ENCODE measurements at regions not wholly inside any gene's neighbourhood (a gene's known extent, or its start where the extent isn't known, plus 50 kb on each side); places are given as distances from the start of the nearest gene placed in this dataset.
A peak's percentile ranks its signal among the peaks of the same experiment; 100 is the strongest.
"Not testable (repeated sequence)": the region's sequence is repeated elsewhere in the genome, so short reads cannot be mapped to it uniquely, and the experiment has no call there.

DNA sequence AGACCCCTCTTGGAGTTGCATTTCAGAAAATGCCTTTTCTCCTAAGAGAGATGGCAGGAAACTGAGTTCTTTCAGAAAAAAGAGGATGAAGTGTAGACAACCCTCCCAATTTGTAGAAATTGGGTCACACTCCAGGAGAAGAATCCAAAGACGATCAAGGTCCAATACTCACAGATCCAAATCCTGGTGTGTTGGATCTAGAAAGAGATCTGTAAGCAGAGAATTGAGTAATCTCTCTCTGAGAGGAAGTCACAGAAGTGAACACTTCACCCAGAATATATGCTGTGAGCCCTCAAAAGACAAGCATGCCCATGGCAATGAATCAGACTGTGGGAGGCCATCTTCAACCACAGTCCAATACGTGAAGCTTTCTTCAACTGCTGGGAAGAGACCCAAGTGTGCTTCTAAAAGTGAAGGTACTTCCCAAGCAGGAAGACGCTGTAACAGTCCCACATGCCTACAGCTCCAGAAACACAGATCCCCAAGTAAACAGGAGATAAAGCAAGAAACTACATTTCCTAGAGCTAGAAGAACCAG is 182.7 kb downstream of the SMC2 start:
- DNase-seq: peak; percentile 41

DNA sequence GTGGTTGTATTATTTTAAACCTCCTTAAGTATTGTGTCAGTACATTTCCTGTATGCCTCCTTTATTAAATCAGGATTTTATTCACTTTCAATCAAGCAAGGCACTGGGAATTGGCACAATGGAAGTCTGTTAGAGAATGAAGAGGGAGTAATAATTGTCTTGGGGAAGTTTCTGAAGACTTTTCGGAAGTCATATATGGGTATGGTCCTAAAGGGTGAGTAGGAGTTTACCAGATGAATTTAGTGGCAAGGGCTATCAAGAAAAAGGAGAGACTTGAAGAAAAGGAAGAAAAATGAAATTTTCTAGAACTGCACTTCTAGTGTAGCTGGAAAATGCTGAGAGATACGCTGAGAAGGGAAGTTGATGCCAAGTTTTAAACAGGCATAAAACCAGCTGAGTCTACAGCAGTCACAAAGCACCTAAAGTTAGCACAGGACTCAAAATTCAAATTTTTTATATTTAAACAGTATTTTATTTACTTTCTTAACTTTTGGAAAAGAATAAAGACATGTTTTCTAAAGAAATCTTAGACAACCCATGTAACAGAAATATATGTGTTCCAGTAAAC is 184.9 kb downstream of the SMC2 start:
- DNase-seq: no peak

GRCh38 chr9:104279535-104280177 is 185.5 kb downstream of the SMC2 start:
- DNase-seq: peak; percentile 56

- DNase-seq: peak; percentile 4
Measured at GRCh38 chr9:104280178-104280560, 186.1 kb downstream of the SMC2 start.

DNA sequence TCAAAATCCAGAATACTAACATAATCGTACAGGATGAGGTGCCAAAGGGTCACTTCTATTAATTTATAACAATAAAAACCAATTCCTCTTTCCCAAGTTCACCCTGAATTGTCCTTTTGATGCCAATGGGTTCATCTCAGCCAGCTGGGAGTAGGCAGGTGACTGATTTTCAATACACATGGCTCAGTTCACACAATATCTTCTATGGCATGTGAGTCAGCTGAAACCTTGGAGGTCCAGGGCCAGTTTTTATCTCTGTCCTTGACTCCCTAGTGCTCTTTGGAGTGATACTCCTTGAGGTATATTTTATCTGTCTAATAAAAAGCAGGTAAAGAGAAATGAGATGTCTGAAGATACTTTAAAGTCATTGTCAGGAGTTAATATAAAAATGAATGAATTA is 186.6 kb downstream of the SMC2 start:
- DNase-seq: no peak

GRCh38 chr9:104286187-104286586 is 192.1 kb downstream of the SMC2 start:
- no peak for DNase-seq

DNA sequence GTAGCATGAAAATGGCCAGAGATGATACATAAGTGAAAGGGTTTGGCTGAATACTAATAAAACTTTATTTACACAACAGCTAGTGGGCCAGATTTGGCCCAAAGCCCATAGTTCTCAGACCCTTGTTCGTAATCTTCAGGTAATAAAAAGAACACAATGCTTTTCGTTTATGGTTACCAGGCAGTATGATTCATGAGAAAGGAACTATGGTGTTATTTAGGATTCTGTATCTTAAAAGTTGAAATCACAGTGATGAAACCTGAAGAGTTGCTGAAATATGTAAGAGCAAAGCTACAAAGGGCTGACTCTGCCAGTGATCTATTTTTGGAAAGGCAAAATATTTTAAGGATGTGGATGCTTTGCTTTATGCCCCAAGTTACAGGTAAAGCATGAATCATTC is 192.7 kb downstream of the SMC2 start:
- DNase-seq: no peak

DNA sequence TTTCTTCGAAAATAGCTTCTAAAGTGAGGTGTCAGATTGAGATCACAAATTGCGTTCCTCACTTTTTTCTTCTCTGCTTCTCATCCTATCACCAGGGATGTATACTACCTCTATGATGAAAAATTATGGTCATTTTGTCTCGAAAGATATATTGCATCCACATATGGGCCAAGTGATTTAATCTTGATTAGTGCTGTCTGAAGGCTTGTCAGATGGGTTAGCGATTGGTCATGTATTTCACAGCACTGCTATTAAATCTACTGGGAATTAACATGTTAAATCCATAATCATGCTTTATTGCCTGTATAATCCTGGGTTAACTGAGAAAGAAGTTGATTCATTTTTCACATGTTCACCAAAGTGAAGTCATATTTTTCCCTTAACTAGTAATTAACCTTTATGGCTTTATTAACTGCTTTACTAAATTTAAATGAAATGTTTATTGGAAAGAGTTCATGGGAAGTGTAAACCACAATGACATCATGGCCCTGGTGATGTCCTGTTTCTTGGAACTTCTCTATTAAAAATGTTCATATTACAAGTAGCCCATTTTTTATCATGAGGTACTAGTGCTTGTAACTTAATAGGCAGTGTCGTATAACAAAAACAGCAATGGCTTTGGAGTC is 193.3 kb downstream of the SMC2 start:
- DNase-seq: no peak

DNA sequence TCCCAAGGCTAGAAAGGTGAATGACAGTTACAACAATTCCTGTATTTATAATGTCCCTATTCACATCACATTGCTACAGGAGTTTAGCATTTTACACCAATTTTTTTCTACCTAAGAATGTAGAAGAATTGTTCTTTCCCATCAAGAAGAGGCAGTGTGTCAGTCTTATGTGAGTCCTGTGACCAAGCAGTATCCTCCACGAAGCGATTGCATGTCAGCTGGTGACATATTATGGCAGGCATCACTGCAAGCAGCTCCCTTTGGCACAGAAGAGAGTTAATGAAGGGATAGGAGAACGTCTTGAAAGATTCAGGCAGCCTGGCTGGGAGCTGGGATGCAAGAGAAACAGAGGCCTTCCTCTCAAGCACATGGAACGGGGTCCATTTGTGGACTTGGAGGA is 199.8 kb downstream of the SMC2 start:
- no peak for DNase-seq

DNA sequence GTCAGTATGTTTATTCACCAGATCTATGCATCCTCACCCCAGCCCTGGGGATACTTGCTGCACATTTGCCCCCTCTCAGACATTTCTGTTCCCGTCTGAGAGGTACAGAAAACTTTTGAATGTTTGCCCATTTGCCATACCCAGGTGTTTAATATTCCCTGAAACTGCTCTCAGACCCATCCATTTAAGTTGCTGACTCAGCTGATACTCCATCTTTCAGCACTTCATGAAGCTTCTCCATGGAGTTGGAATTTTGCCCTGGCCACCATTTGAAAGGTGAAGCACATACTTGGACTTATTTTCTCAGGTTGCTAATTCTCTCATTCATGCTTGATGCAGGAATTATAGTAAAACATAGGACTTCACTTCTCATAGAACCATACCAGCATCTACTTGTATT is 203.9 kb upstream of the OR13F1 start:
- DNase-seq: no peak

DNA sequence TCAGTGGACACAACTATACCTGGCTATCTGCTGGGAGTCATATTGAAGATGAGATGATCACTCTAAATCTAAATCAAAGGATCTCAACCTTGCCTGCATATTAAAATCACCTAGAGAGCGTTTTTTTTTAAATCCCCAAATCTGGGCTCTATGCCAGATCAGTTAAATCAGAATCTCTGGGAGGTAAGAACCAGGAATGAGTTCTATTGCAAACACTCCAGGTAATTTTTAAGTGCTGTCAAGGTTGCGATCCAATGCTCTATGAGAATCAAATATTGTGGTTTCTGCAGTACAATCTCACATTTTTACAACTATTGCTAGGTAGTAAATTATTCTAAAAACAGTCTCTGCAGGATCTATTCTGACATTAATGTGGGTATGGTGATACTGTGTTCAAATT is 202.3 kb upstream of the OR13F1 start:
- DNase-seq: no peak

DNA sequence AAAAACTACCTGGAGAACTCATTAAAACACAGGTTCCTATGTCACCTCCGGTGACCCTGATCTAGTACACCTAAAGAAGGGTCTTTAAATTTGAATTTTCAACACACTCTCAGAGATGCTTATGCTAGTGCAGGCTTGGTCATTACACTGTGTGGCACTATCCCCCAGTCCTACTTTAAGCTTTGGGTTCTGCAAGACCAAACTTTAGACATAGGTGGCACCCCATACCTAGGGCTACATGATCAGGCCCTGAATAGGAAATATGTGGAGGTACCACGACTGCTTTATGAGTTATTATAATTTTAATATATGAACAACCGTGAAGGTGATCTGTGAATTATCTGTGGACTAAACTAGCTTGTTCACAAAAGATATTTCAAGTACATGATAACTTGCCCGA is 201.3 kb upstream of the OR13F1 start:
- no peak for DNase-seq

GRCh38 chr9:104304925-104305324 is 199.1 kb upstream of the OR13F1 start:
- no peak for DNase-seq

DNA sequence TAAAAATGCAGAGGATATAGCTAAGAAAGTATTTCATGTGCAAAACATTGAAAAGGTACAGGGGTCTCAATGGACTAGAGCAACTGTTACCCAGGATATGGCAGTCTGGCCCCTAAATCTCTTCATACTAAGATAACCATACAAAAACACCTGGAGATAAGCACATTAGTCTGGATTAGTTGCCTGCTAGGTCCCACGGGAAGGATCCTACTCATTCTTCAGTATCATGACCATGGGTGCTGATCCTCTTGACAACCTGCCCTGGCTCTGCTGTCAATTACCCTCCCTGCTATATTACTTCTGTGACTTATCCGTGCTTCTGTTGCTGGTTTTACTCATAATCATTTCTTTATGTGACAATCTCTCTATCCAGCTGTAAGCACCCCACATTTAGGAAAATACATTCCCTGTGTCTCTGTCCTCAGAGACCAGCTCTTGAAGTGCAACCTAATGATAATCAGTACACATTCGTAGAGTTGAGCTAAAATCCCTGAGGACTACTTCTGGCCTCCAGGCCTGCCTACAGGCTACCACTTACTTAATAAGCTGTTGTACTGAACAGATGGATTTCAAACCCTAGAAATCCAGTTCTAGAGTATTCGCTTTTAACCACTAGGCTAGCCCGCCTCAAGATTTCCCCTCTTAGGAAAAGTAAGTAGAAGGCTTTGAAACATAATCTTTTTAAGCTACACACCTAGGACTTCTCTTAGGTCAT is 190.5 kb upstream of the OR13F1 start:
- no peak for DNase-seq

GRCh38 chr9:104316201-104317009 is 187.7 kb upstream of the OR13F1 start:
- not testable (repeated sequence) for DNase-seq

- DNase-seq: no peak
Measured at GRCh38 chr9:104319198-104319597, 184.9 kb upstream of the OR13F1 start.

DNA sequence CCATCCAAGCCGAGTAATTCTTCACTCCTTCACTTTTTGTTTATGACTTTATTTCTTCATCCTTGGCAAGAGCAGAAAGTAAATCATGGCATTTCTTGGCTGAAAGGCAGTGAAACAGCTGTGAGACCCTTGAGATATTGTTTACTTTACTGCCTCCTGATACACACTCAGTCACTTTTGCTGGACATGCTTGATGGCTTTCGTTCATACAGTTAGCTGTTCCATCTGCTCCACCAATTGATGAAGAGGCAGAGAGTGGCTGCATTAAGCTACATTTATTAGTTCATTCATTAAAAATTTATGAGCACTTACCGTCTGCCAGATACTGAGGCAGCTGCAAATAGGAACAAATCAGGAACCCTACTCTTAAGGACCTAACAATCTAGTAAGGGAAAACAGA is 184.4 kb upstream of the OR13F1 start:
- no peak for DNase-seq

DNA sequence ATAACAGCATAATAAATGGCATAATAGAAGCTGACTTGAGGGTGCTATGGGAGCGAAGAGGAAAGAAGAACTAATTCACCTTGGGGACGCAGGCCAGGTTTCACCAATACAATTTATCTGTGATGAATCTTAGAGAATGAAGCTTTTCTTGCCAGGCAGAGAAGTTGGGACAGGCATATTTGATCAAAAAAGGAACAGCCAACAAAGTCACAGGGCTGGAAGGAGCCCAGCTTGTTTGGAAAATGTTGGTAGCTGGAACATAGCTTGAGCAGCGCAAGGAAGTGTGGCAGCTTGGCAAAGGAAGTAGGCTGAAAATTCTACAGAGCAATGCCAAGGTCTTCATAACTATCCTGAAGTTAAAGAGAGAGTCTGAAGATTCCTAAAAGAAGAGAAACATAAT is 181.5 kb upstream of the OR13F1 start:
- no peak for DNase-seq

GRCh38 chr9:104323967-104324694 is 179.9 kb upstream of the OR13F1 start:
- not testable (repeated sequence) for DNase-seq

GRCh38 chr9:104326912-104327311 is 177.2 kb upstream of the OR13F1 start:
- no peak for DNase-seq

GRCh38 chr9:104329245-104329644 is 174.8 kb upstream of the OR13F1 start:
- DNase-seq: no peak

- no peak for DNase-seq
Measured at GRCh38 chr9:104330841-104331240, 173.2 kb upstream of the OR13F1 start.

Data from fibroblast of skin of abdomen (primary cell).